DND-41 (cell line): ENCODE measurements at regions not wholly inside any gene's neighbourhood (a gene's known extent, or its start where the extent isn't known, plus 50 kb on each side); places are given as distances from the start of the nearest gene placed in this dataset.

ENCODE experiments used
- CTCF ChIP-seq: IDR thresholded peaks from 2 replicates; pipeline ENCODE4 v1.5.1; 2012; ENCODE audit warnings: borderline replicate concordance, low read length, moderate library complexity, mild to moderate bottlenecking; ENCODE audit not compliant: poor library complexity, severe bottlenecking; ENCODE audit errors: extremely low read depth
- EZH2 ChIP-seq: IDR thresholded peaks from 3 replicates; pipeline ENCODE4 v1.6.1; 2012; ENCODE audit warnings: borderline replicate concordance, low read depth, mild to moderate bottlenecking, moderate library complexity, low read length, inconsistent platforms; ENCODE audit not compliant: severe bottlenecking

- TF ChIP-seq CTCF (no peak), EZH2 (no peak)
These were observed 83.0 kb upstream of the LGR5 start for GRCh38 chr12:71356569-71356968.
